ENCODE measurements at regions not wholly inside any gene's neighbourhood (a gene's known extent, or its start where the extent isn't known, plus 50 kb on each side); places are given as distances from the start of the nearest gene placed in this dataset.

GRCh38 chr5:84603568-84604185, 219.0 kb upstream of the EDIL3 start:
- peak; percentile 72 for DNase-seq (ENCODE audit: low read depth)

GRCh38 chr5:84602371-84602771, 217.7 kb upstream of the EDIL3 start:
- DNase-seq (ENCODE audit: low read depth): no peak

- DNase-seq (ENCODE audit: low read depth): no peak
These were observed 215.3 kb upstream of the EDIL3 start for GRCh38 chr5:84599964-84600363.

- DNase-seq (ENCODE audit: low read depth): no peak
These were observed 213.2 kb upstream of the EDIL3 start for GRCh38 chr5:84597904-84598303.

GRCh38 chr5:84590629-84591028, 205.9 kb upstream of the EDIL3 start:
- DNase-seq (ENCODE audit: low read depth): no peak

- no peak for DNase-seq (ENCODE audit: low read depth)
These were observed 205.2 kb upstream of the EDIL3 start for GRCh38 chr5:84589926-84590325.

- DNase-seq (ENCODE audit: low read depth): no peak
These were observed 200.5 kb upstream of the EDIL3 start for GRCh38 chr5:84585218-84585617.

- DNase-seq (ENCODE audit: low read depth): no peak
These were observed 193.5 kb upstream of the EDIL3 start for GRCh38 chr5:84578226-84578625.

GRCh38 chr5:84573017-84573712, 188.5 kb upstream of the EDIL3 start:
- DNase-seq (ENCODE audit: low read depth): no peak

GRCh38 chr5:84569307-84569706, 184.6 kb upstream of the EDIL3 start:
- no peak for DNase-seq (ENCODE audit: low read depth)

GRCh38 chr5:84568171-84568570, 183.5 kb upstream of the EDIL3 start:
- DNase-seq (ENCODE audit: low read depth): no peak

GRCh38 chr5:84565866-84566265, 181.2 kb upstream of the EDIL3 start:
- no peak for DNase-seq (ENCODE audit: low read depth)

GRCh38 chr5:84564321-84565075, 179.8 kb upstream of the EDIL3 start:
- DNase-seq (ENCODE audit: low read depth): peak; percentile 25

GRCh38 chr5:84550222-84550621, 165.5 kb upstream of the EDIL3 start:
- DNase-seq (ENCODE audit: low read depth): no peak

GRCh38 chr5:84549054-84549453, 164.4 kb upstream of the EDIL3 start:
- no peak for DNase-seq (ENCODE audit: low read depth)

- DNase-seq (ENCODE audit: low read depth): no peak
These were observed 162.0 kb upstream of the EDIL3 start for GRCh38 chr5:84546686-84547085.

GRCh38 chr5:84536797-84537196, 152.1 kb upstream of the EDIL3 start:
- no peak for DNase-seq (ENCODE audit: low read depth)

- DNase-seq (ENCODE audit: low read depth): no peak
These were observed 150.6 kb upstream of the EDIL3 start for GRCh38 chr5:84535281-84535680.

- DNase-seq (ENCODE audit: low read depth): no peak
These were observed 139.8 kb upstream of the EDIL3 start for GRCh38 chr5:84524491-84524890.

GRCh38 chr5:84518862-84519261, 134.2 kb upstream of the EDIL3 start:
- no peak for DNase-seq (ENCODE audit: low read depth)

GRCh38 chr5:84518370-84518769, 133.7 kb upstream of the EDIL3 start:
- DNase-seq (ENCODE audit: low read depth): no peak

GRCh38 chr5:84506625-84507024, 121.9 kb upstream of the EDIL3 start:
- DNase-seq (ENCODE audit: low read depth): no peak

- DNase-seq (ENCODE audit: low read depth): peak; percentile 65
These were observed 109.8 kb upstream of the EDIL3 start for GRCh38 chr5:84494453-84494852.
